NCI-H1694 (cell line): ENCODE measurements at regions not wholly inside any gene's neighbourhood (a gene's known extent, or its start where the extent isn't known, plus 50 kb on each side); places are given as distances from the start of the nearest gene placed in this dataset.

ENCODE experiments used
- DNase-seq: peaks from one replicate; lab custom pipeline; 2025; lab: John Stamatoyannopoulos, UW

DNA sequence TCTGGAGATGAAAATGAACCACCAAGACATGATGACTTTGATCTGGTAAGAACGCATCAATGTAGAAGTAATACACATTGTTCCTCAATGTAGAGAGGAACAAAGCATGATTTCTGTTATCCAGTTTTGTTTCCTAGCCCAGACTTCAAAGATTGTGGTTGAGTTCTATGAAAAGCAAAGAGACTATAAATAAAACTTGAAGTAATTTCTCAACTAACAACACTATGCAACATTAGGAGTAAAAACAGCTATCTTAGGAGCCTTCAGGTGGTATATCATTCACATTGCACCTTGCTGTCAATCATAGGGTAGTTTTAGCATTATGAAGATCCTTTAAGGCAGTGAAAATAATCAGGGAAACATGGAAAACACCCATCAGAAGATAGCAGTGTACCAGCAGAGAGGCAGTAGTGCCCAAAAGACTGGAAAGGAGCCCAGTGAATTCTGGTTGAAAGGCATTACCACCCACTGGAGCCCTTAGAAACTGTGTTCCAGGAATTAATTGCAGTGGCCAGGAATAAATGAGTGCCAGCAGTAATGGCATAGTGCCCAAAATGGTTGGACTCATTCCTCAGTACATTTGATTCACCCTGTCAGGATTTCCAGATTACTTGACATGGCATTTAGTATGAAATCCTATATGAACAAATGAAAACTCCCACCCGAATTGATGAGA lies 300.7 kb upstream of the CXXC4 start:
- DNase-seq: no peak

GRCh38 chr4:104811727-104812126 lies 317.0 kb upstream of the CXXC4 start:
- DNase-seq: no peak

DNA sequence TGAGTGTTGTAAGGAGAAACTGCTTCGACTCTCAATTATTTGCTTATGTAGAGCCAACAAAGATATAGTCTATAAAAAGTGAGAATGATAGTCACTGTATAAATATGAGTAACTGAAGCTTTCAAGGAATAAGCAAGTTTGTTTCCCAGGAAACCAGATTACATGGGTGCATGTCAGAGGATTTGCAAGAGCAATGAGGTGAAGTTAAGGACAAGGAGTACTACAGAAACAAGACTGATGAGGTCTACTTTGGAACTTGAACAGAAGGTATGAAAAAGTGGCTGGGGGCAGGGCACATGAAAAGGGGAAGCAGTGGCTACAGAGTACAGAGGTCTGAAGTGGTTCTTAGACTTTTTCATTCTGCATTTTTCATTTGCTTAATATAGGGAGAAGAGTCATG lies 321.0 kb upstream of the CXXC4 start:
- no peak for DNase-seq

- no peak for DNase-seq
Measured at GRCh38 chr4:104818579-104818978, 323.9 kb upstream of the CXXC4 start.

- no peak for DNase-seq
Measured at GRCh38 chr4:104826171-104826570, 320.5 kb upstream of the TET2 start.

DNA sequence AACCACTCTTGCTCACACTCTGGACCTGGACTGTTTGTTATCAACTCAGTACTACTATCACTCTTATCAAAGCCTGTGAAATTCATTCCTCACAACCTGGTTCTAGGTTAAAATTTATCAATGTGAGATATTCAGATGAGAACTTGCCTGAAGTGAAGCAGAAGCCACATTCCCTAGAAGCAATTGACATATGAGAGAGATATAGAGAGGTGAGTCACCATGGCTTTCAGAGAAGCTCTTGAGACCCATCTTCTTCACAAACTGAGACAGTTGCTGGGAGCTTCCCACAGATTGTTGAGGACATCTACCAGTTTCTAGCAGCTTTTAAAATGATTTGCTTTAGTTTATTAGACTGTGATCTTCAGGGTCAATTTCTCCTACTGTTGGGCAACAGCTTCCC lies 316.9 kb upstream of the TET2 start:
- DNase-seq: no peak

- no peak for DNase-seq
Measured at GRCh38 chr4:104848597-104849225, 298.0 kb upstream of the TET2 start.

DNA sequence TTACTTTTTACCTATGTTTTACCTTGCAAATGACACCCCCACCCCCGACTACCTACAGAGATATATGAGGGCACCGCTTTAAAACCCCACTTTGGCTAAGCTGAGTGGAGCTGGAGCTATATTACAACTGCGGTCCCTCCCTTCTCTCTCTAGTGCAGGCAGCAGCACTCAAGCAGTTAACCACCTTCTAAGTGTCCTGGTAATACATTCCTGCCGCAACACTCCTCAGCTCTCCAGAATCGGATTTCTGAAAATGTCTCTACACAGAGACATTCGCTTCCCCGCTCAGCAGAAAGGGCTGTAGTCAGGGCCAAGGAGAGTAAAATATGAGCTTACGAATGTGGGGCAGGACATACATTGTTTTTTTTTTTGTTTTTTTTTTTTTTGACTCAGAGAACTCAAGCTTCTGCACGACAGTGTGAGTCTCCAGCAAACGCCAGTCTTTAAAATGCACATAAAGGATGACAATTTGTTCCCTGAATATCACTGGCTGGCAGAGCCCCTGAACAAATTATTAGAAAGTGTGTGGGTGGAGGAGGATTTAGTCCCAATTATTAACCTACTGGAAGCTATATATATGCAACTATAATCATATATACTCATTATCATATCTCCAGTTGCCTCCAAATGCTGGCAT lies 287.0 kb upstream of the TET2 start:
- no peak for DNase-seq

GRCh38 chr4:104860238-104861123 lies 286.2 kb upstream of the TET2 start:
- DNase-seq: peak; percentile 80

GRCh38 chr4:104866809-104867208 lies 279.9 kb upstream of the TET2 start:
- DNase-seq: no peak

GRCh38 chr4:104868533-104868932 lies 278.1 kb upstream of the TET2 start:
- no peak for DNase-seq

DNA sequence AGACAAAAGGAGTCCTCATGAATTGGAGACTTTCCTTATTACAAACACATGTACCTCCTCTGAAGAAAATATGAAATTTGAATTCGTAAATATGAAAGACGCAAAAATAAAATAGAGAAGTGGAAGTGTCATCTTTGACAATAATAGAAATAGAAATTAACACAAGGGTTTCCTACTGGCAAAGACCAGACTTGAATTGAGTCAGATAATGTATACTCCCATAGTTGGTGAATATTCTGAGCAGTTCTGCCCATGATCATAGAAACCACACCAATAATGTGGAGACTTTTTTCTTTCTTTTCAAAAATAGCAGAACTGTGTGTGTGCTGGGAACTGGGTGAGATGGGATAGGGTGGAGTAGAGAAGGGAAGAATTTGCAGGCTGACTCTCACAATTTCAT lies 277.7 kb upstream of the TET2 start:
- DNase-seq: no peak

- no peak for DNase-seq
Measured at GRCh38 chr4:104869831-104870230, 276.8 kb upstream of the TET2 start.

DNA sequence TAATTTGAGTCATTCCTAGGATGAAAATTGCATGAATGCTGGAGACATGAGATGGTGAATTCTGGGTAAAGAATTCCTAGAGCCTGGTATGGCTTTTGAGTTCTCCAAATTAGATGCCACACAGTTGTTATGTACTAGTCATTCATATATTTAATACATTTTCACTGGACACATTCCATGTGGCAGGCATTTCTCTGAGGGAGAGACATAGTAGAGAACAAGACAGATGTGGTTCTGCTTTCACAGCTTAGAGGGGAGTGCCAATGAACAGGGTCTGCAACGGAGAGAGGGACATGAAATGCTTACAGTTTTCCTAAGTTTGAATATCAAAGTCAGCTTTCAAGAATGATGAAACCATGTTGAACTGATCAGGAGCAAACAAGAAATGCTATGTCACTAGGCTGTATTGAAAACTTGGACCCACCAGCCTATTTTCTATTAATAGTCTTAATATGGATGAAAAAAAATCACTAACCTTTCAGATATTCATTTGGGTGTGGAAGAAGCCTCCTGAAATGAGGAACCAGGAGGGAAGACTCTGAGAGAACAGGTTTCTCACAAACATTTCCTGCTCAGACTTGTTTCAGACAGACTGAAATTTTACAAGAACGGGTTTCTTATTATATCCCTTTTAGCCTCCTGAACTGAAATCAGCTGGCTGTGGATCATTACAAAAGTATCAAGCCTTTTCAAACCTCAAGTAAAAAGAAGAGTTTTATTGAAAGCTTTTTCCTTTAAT lies 276.0 kb upstream of the TET2 start:
- DNase-seq: no peak

DNA sequence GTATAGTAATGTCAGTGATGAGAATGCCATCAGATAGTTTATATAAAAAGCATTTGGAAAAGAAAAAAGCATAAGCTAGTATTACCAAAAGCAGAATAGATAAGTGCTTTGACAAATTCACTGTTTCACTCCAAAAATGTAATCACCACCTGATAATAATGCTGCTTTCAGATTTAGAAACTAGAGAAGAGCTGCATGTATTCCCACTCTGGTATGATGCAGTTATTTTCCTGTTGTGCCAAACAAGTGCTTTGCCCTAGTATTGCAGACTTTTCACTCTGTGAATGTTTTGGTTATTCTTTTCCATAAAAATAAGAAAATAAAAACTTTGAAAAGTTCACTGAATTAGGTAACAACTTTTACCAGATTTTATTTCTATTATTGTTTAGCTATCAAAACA lies 267.7 kb upstream of the TET2 start:
- DNase-seq: no peak

DNA sequence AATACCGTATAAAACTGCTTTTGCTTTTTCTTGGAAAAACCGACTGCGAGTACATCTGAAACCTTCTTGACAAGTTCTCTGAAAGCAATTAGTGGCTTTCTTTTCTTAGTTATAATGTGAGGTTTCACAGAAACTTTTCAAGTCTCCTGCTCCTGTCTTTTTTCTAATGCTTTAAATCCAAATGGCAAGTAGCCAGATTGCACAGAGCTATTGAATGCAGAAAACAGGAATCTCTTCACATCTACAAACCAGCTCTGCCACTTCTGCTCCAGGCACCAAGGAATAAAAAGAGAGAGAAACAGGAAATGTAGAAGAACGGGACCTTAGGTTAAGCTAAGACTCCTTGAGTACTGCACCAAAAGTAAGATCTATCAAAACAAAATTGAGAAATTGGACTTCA lies 267.3 kb upstream of the TET2 start:
- no peak for DNase-seq

- no peak for DNase-seq
Measured at GRCh38 chr4:104879854-104880253, 266.8 kb upstream of the TET2 start.

- no peak for DNase-seq
Measured at GRCh38 chr4:104881136-104881886, 265.4 kb upstream of the TET2 start.

DNA sequence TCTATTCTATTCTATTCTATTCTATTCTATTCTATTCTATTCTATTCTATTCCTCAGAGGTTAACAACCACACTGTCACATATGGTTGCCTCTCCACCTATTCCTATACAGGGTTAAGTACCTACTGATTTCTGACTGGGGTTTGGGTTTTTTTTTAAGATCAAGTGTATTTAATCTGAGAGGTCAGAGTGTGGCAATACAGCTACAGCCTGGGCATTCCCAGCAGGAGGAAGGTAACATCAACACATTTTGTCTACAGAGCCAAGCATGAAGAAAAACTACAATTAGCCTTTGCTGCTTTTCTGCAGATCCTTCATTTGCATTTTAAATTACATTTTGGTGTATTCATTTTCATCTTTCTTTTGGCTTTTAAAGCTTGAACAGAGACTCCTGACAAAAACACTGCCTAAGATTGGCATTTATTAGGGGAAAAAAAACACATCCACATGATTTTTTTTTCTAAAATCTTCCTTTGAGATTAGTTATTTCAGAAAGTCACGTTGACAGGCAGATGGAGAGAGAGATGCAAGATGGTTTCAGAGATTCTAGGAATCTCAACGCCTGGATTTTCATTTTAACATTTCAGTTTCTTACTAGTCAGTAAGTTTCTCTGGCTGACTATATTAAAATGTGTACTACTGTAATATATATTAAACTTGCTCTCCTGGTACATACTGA lies 255.9 kb upstream of the TET2 start:
- no peak for DNase-seq
